Keratinocyte (primary cell): ENCODE measurements at regions not wholly inside any gene's neighbourhood (a gene's known extent, or its start where the extent isn't known, plus 50 kb on each side); places are given as distances from the start of the nearest gene placed in this dataset.

Experiments used
- CTCF ChIP-seq, 3 experiments: IDR thresholded peaks in 1 of 3; conservative IDR thresholded peaks in 1 of 3; optimal IDR thresholded peaks in 1 of 3; 2 replicates in 2 of 3; 3 replicates in 1 of 3; pipeline versions ENCODE3 to v1.5.1; 2011; ENCODE audit warnings: low read length in 3 of 3, mild to moderate bottlenecking in 3 of 3, moderate library complexity in 2 of 3, control low read depth in 1 of 3, inconsistent platforms in 1 of 3; ENCODE audit not compliant: insufficient read depth in 2 of 3; ENCODE audit errors: extremely low read depth in 1 of 3
- EZH2 ChIP-seq: IDR thresholded peaks from one replicate; pipeline ENCODE4 v1.6.1; 2012; ENCODE audit warnings: inconsistent platforms, mild to moderate bottlenecking, low read length, moderate library complexity

GRCh38 chr7:43057141-43057540 lies 55.3 kb upstream of the HECW1 start:
- TF ChIP-seq CTCF (optimal IDR thresholded peaks at IDR 0.05 in 1 of 3, IDR thresholded peaks at IDR 0.05 in 1 of 3, conservative IDR thresholded peaks at IDR 0.05 in 1 of 3; ENCODE audit: extremely low read depth in 1 of 3, insufficient read depth in 2 of 3, low read length in 3 of 3) = no peak
- no peak for TF ChIP-seq EZH2
